Medulla oblongata (tissue), 1 donor: ENCODE measurements at regions not wholly inside any gene's neighbourhood (a gene's known extent, or its start where the extent isn't known, plus 50 kb on each side); places are given as distances from the start of the nearest gene placed in this dataset.

Experiments used
- DNase-seq: peaks from one replicate; pipeline ENCODE4 v3.0.0-alpha.2; 2015; ENCODE audit errors: extremely low spot score

DNA sequence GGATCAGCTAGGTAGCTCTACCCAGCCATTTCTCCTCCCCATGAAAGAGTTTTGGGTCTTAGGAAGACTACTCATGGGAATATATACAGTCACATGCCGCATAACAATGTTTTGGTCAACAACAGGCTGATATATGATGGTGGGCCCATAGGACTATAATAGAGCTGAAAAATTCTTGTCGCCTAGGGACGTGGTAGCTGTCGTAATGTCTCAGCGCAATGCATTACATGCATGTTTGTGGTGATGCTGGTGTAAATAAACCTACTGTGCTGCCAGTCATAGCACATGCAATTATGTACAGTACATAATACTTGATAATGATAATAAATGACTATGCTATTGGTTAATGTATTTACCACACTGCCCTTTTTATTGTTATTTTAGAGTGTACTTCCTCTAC, 78.2 kb upstream of the DLX6 start:
- no peak for DNase-seq

DNA sequence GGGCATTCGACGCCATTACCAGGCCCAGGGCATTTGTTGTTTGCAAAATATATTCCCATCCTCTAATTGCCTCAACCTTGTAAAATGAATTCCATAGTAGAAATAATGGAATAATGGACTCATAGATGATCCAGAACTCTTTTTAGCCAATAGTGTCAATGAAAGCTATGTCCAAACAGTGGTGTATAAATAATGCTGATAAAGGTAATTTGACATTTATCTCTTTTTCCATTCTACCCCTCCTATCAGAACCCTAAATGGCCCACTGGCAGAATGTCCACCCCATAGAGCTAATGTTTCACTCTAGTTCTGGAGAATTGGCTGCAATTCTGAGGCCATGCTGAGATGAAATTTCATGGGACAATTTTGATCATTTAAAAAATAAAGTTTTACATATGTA, 76.4 kb upstream of the DLX6 start:
- no peak for DNase-seq

DNA sequence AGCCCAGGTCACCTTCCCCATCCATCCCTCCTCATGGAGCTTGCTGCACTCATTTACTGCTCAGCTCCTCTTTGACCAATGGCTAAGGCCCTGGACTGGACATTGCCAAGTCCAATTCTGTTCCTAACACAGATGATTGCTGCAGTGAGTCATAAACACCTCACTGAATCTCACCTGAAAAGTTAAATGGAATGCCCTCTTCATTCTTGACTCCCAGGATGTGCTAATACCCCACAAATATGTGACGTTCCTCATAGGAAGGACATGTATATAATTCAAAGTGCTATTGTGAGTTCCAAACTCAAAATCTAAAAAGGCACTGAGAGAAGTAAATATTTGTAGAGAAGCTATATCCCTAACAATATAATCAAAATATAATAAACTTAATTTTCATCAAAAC, 73.5 kb upstream of the DLX6 start:
- no peak for DNase-seq

DNA sequence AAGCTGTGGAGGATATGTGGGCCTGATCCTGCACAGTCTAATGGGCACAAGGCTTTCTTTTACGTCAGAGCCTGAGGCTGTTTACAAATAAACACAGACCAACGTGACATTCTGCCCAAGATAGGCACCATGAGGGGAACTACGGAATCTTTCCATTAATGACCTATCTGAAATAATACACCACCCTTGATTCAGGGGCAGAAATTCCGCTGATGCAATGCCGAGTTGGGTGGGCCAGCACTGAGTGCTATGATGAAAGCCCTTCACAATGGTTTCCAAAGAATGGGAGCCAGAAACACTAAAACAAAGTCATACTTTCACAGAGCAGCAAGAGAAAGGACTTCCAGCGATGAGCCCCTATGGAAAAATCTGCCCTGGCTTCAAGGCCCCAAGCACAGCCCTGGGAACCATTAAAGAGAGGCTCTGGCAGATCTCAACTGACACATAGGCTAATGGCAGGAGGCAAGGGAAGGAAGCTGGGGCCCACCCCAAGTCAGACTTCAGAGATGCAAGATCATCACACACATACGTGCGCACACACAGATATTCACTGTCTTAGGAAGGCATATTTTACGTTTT, 72.2 kb upstream of the DLX6 start:
- DNase-seq: no peak

DNA sequence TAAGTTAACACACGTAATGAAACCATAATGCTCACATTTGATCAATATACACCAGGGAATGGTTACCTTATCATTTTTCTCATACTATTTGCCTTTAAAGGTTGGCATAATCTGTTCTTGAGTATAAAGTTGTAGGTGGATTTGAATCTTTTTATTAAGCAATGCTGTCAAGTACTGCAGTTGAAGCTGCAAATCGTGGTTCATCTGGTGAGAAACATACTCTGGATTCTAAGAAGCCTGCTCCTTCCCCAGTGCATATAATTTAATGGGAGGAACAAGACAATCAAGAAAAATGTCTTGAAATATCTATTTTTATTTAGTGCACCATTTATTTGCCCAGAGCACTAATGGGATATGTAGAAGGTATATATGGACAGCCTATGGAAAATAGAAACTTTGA, 68.7 kb upstream of the DLX6 start:
- no peak for DNase-seq

DNA sequence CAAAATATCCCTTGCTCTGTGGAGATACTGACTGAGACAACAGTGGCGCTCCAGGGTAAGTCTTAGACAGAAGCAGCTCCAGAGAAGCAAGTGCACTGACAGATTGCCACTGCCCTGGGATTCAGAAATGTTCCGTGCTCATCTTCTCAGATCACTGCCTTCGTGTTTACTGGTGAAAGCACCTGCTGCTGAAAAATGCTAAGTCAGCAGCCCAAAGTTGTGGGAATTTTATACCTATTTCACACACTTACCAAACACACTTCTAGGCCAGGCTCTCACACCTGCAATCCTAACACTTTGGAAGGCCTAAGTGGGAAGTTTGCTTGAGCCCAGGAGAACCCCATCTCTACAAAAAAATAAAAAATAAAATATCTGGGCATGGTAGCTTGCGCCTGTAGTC, 63.2 kb upstream of the DLX6 start:
- no peak for DNase-seq

DNA sequence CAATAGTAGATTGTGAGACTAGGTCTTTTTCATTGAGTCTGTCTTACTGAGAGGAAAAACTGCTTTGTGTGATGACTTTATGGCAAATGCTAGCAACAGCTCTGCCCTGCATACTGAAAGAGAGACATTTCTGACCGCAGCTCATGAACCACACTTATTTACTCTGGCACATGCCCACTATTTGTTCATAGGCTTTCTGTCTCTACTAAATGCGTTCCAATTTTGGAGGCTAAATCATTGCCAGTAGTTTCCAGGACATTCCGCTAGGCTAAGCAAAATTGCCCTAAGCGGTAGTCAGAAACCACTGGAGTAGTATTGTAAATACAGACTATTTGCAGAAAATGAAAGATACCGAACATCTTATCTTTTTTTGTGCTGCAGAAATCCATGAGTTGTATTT, 55.6 kb upstream of the DLX6 start:
- peak; percentile 29 for DNase-seq

DNA sequence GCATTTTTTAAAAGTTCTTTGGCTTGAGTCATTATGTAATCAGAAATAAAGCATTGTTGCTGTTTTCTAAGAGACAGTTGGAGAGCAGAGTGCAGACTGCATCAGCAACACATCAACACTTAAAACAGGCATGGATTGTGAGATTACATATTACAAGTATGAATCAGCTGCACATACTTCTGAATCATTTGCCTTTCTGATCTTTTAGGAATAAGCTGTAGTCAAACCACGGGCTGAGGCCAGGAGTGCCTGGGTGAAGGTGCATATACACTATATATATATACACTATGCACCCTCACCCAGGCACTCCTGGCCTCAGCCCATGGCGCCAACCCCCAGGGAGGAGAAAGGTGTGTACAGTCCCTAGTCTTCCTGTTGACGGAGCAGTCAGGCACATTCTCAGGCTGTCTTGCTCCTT, 52.4 kb upstream of the DLX6 start:
- no peak for DNase-seq

DNA sequence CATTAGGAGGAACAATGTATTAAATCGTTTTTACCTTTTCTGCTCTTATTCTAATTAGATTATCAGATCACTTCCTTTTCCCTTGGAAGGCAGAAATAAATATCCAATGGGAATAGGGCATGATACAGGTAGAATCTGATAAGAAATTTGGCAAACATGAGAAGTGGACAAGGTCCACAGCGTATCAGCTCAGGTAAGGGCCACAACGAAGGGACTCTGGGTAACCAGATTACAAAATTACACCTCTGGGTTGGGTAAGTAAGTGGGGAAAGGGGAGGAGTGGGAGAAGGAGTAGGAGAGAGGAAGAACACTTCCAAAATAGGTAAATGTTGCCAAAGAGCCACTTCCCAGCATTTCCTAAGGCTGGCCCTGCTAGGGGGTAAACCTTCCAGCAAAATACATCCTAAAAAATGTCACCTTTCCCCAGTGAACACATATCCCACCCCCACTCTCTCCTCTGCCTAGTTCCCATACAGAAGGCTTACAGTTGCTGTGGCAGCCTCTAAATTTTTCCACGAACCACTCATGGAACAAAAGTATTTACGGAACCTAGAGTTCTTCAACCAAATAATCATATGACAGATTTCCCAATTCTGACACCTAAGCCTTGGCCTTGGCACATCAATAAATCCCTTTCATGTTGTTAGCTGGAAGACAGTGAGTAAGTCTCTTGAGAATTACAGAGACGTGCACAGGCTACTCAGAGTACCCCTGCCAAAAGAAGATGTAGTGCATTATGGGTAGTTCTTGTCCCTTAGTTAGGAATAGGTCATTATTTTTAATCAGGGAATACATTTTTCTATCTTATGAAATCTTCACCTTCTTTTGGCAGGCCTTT, 51.5 kb upstream of the DLX6 start:
- no peak for DNase-seq
